ENCODE measurements at regions not wholly inside any gene's neighbourhood (a gene's known extent, or its start where the extent isn't known, plus 50 kb on each side); places are given as distances from the start of the nearest gene placed in this dataset.

- TF ChIP-seq CTCF (IDR thresholded peaks at IDR 0.05; ENCODE audit: borderline replicate concordance, extremely low read depth, low read length, poor library complexity, severe bottlenecking) (no peak), EZH2 (IDR thresholded peaks at IDR 0.05; ENCODE audit: borderline replicate concordance, low read depth, low read length, severe bottlenecking) (no peak)
Measured at GRCh38 chr5:162806195-162806594, 631.2 kb upstream of the CCNG1 start.

Measured in DND-41 (cell line).